ENCODE measurements at regions not wholly inside any gene's neighbourhood (a gene's known extent, or its start where the extent isn't known, plus 50 kb on each side); places are given as distances from the start of the nearest gene placed in this dataset.

DNA sequence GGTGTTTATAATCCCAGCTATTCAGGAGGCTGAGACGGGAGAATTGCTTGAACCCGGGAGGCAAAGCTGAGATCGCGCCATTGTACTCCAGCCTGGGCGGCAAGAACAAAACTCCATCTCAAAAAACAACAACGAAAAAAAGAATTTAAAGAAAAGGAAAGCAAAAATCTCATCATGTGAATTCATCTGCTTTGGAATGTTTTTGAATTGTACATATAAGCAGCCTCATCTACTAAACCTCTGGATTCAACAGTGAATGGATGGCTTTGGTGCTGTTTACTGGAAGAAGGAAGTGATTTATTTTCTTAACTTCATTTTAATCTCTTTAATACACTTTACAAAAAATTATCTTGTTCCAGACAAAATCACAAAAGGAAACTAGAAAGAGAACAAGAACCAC, 51.8 kb upstream of the PNRC1 start:
- no peak for DNase-seq

DNA sequence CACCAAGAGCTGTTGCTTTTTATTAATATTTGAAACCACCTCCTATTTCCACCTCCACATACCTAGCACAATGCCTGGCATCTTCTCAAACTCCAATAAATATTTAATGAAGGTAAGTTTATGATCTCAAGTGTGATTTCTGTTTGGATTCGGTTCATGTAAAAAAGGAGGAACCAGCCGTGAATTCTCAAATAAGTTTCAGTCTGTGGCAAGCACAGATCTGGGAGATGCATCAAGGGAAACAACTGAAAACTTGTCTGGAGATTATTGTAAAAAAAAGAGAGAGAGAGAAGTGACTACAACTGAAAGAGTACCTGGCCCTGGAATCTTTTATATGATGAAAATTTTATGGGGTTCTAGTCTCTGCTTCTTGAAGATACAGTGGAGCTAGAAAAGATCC, 52.8 kb upstream of the PNRC1 start:
- peak; percentile 50 for DNase-seq

DNA sequence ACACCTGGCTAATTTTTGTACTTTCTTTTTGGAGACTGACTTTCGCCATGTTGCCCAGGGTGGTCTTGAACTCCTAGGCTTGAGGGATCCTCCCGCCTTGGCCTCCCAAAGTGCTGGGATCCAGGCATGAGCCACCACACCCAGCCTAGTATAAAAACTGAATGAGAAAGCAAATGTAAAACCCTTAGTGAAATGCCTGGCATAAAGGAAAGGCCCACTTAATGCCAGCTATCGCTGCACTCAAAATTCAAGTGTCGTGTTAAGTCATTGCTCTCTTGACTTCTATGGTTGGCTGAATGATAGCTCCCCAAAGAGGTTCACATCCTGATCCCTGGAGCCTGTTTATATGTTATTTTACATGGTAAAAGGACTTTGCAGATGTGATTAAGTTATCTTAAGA, 54.4 kb upstream of the PNRC1 start:
- peak; percentile 73 for DNase-seq

GRCh38 chr6:89025633-89026032, 54.9 kb upstream of the PNRC1 start:
- DNase-seq: no peak

DNA sequence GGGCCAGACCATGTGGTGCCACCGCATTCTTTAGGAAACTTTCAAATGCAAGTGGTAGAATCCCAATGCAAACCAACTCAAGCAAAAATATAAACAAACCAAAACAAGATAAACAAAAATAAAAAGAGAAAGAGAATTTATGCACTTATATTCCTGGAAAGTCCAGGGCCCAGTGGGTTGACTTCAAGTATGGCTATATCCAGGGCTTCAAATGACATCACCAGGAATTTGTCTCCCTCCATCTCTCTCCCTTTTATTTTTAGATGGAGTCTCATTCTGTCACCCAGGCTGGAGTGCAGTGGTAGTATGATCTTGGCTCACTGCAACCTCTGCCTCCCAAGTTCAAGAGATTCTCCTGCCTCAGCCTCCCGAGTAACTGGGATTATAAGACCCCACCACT, 56.1 kb upstream of the PNRC1 start:
- DNase-seq: no peak

DNA sequence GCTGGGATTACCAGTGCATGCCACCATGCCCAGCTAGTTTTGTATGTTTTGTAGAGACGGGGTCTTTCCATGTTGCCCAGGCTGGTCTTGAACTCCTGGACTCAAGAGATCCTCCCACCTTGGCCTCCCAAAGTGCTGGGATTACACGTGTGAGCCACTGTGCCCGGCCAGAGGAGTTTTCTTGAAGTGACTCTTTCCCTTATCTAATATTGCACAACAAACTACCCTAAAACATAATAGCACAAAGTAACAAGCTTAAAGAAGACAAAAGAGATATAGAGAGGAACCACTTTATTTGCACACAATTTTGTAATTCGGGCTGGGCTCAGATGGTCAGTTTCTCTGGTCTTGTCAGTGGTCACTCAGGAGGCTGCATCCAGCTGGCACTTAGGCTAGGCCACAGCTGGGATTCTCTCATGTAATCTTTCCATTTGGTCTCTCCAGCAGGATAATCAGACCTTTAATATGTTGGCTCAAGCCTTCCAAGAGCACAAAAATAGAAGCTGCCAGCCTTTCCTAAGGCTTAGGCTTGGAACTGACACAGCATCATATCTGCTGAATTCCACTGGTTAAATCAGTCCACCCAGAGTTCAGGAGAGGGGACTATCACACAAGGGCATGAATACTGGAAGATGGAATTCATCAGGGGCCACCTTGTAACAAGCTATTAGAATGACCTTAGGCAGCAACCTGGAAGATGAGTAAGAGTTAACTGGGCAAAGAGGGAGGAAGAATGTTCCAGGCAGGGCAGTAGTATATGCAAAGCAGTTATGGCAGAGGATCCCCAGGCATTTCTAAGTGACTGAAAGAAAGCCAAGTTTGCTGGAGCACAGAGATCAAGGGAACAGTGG, 56.7 kb upstream of the PNRC1 start:
- no peak for DNase-seq

- no peak for DNase-seq
Measured at GRCh38 chr6:89022798-89023197, 57.8 kb upstream of the PNRC1 start.

DNA sequence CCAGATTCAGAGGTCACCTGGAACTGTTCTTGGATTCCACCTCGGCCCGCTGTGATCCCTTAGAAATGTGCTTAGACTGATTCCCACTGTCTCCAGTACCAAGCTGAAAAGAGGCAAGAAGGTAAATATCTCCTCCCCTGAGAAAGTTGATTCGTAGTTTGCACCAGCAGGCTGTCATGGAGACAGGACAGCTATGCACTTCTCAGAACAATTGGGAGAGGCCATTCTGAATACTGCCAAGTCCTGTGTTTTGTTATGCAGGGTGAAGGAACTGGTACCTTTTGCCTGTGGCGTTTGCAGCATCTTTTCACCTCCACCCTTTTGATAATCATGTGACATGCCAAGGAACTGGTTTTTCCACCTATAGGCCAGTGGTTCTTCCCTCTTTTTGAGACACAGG, 58.2 kb upstream of the RNGTT start:
- DNase-seq: no peak

DNA sequence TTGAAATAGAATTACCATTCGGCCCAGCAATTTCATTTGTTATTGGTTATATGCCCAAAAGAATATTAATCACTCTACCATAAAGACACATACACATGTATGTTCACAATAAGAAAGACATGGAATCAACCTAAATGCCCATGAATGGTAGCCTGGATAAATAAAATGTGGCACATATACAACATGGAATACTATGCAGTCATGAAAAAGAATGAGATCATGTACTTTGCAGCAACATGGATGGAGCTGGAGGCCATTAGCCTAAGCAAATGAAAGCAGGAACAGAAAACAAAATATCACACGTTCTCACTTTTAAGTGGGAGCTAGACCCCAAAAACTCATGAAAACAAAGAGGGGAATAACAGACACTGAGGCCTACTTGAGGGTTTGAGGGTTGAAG, 52.6 kb upstream of the RNGTT start:
- no peak for DNase-seq

DNA sequence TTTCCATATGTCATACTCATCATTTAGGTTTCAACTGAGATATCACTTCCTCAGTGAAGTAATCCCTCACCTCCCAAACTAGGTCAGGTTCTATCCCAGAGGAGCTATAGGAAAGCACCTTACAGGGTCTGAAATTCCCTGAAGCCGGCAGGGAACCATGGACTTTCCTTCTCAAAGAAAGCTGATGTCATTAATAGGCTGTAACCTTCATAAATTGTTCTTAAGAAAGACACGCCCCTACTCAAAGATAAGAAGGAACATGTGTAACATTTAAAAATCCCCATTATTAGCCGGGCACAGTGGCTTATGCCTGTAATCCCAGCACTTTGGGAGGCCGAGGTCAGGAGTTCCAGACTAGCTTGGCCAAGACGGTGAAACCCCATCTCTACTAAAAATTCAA, 50.0 kb upstream of the RNGTT start:
- DNase-seq: no peak
